H1 (cell line): ENCODE measurements at regions not wholly inside any gene's neighbourhood (a gene's known extent, or its start where the extent isn't known, plus 50 kb on each side); places are given as distances from the start of the nearest gene placed in this dataset.

Experiments used
- CTCF ChIA-PET: fragments of 300-600 bp; sonication (Branson Sonifier 250); formaldehyde crosslinking; loops from one replicate; lab custom pipeline; 2021; ENCODE audit not compliant: partially characterized antibody; lab: Charles Lee
- POLR2A ChIA-PET: fragments of 300-600 bp; sonication (Branson Sonifier 250); formaldehyde crosslinking; loops from one replicate; lab custom pipeline; 2021; ENCODE audit warnings: inconsistent platforms; ENCODE audit not compliant: partially characterized antibody; lab: Charles Lee
- DNase-seq, 2 experiments: peaks; one replicate each; pipeline versions ENCODE4 v3.0.0 to v3.0.0-alpha.2; 2010 to 2022; ENCODE audit warnings: low spot score in 2 of 2, low read depth in 1 of 2, mixed read lengths in 1 of 2
- FAIRE-seq: peaks from 2 replicates; lab custom pipeline; 2011; peaks lifted over from hg19 to GRCh38; lab: Jason Lieb, UNC
- H2AFZ ChIP-seq: 2 replicates; pipeline ENCODE4 v1.8.1; 2012; ENCODE audit warnings: low read length, inconsistent platforms
- H2AK5ac ChIP-seq: 2 replicates; pipeline ENCODE4 v1.6.1; 2013; ENCODE audit warnings: low read depth, low read length
- H2BK120ac ChIP-seq: replicated peaks from 2 replicates; pipeline ENCODE3; 2013; ENCODE audit warnings: low read depth, low read length, inconsistent platforms
- H2BK12ac ChIP-seq: 2 replicates; pipeline ENCODE4 v1.6.1; 2013; ENCODE audit warnings: low read depth, low read length
- H2BK15ac ChIP-seq: 2 replicates; pipeline ENCODE4 v1.6.1; 2013; ENCODE audit warnings: low read length
- H2BK20ac ChIP-seq: 2 replicates; pipeline ENCODE4 v1.6.1; 2013; ENCODE audit warnings: low read length
- H2BK5ac ChIP-seq: 2 replicates; pipeline ENCODE4 v1.6.1; 2013; ENCODE audit warnings: low read depth, low read length
- H3K14ac ChIP-seq: 2 replicates; pipeline ENCODE4 v1.6.1; 2013; ENCODE audit warnings: inconsistent platforms; ENCODE audit not compliant: insufficient read length
- H3K18ac ChIP-seq: 2 replicates; pipeline ENCODE4 v1.6.1; 2013; ENCODE audit warnings: low read length; ENCODE audit errors: extremely low read depth
- H3K23ac ChIP-seq: 2 replicates; pipeline ENCODE4 v1.6.1; 2013; ENCODE audit warnings: inconsistent platforms; ENCODE audit not compliant: insufficient read length
- H3K23me2 ChIP-seq: 2 replicates; pipeline ENCODE4 v1.6.1; 2013; ENCODE audit warnings: low read depth, low read length
- H3K27ac ChIP-seq: 2 replicates; pipeline ENCODE4 v1.6.1; 2011; ENCODE audit warnings: low read depth, low read length, inconsistent platforms
- H3K27me3 ChIP-seq, 4 experiments: replicated peaks in 1 of 4; 1 replicate in 1 of 4; 2 replicates in 3 of 4; pipeline versions ENCODE4 v1.6.1 to v1.8.1; 2011 to 2013; ENCODE audit warnings: low read length in 3 of 4, mild to moderate bottlenecking in 3 of 4, inconsistent platforms in 2 of 4, mixed read lengths in 2 of 4, moderate library complexity in 1 of 4; ENCODE audit not compliant: control insufficient read depth in 3 of 4, insufficient read depth in 3 of 4; ENCODE audit errors: extremely low read depth in 1 of 4
- H3K36me3 ChIP-seq, 4 experiments: 2 replicates each; pipeline versions ENCODE4 v1.6.1 to v1.8.1; 2011 to 2013; ENCODE audit warnings: mild to moderate bottlenecking in 4 of 4, low read length in 3 of 4, moderate library complexity in 2 of 4, control low read depth in 1 of 4, inconsistent platforms in 1 of 4; ENCODE audit not compliant: insufficient read depth in 4 of 4, control insufficient read depth in 2 of 4
- H3K4ac ChIP-seq: replicated peaks from 2 replicates; pipeline ENCODE3; 2013; ENCODE audit warnings: low read length, low read depth, mixed read lengths, inconsistent platforms; ENCODE audit not compliant: insufficient read length
- H3K4me1 ChIP-seq, 4 experiments: replicated peaks in 1 of 4; 1 replicate in 1 of 4; 2 replicates in 3 of 4; pipeline versions ENCODE4 v1.6.1 to v1.8.1; 2011 to 2013; ENCODE audit warnings: low read length in 3 of 4, inconsistent platforms in 2 of 4, mixed read lengths in 1 of 4; ENCODE audit not compliant: insufficient read depth in 4 of 4, control insufficient read depth in 3 of 4
- H3K4me2 ChIP-seq, 2 experiments: 2 replicates each; pipeline versions ENCODE4 v1.6.1 to v1.8.1; 2011 to 2013; ENCODE audit warnings: low read depth in 2 of 2, low read length in 2 of 2, control low read depth in 1 of 2, inconsistent platforms in 1 of 2, mild to moderate bottlenecking in 1 of 2; ENCODE audit not compliant: insufficient read depth in 1 of 2
- H3K4me3 ChIP-seq, 4 experiments: fragments of 200-600, 300-600 bp in 1 of 4; sonication (generic), shearing (Covaris generic), sonication (Bioruptor Twin) in 1 of 4; 2 replicates each; pipeline versions ENCODE4 v1.5.1 to v1.8.1; 2011 to 2016; ENCODE audit warnings: low read length in 4 of 4, low read depth in 3 of 4, control low read depth in 2 of 4, inconsistent platforms in 2 of 4, mild to moderate bottlenecking in 2 of 4, mixed read lengths in 1 of 4, moderate library complexity in 1 of 4; ENCODE audit not compliant: insufficient read depth in 2 of 4; ENCODE audit errors: extremely low read depth in 1 of 4
- H3K56ac ChIP-seq: replicated peaks from 2 replicates; pipeline ENCODE3; 2013; ENCODE audit warnings: low read depth, mild to moderate bottlenecking, mixed read lengths, low read length, inconsistent platforms; ENCODE audit not compliant: insufficient read length
- H3K79me1 ChIP-seq: 2 replicates; pipeline ENCODE4 v1.6.1; 2013; ENCODE audit warnings: low read depth, low read length, control low read depth
- H3K79me2 ChIP-seq, 2 experiments: 2 replicates each; pipeline versions ENCODE4 v1.6.1 to v1.8.1; 2012 to 2013; ENCODE audit warnings: low read length in 2 of 2, mild to moderate bottlenecking in 2 of 2, inconsistent platforms in 1 of 2; ENCODE audit not compliant: insufficient read depth in 2 of 2, control insufficient read depth in 1 of 2
- H3K9ac ChIP-seq, 4 experiments: replicated peaks in 1 of 4; 1 replicate in 1 of 4; 2 replicates in 3 of 4; pipeline versions ENCODE4 v1.6.1 to v1.8.1; 2011 to 2013; ENCODE audit warnings: low read depth in 3 of 4, low read length in 3 of 4, control low read depth in 2 of 4, mild to moderate bottlenecking in 2 of 4, moderate library complexity in 2 of 4, inconsistent platforms in 1 of 4; ENCODE audit errors: extremely low read depth in 1 of 4
- H3K9me3 ChIP-seq, 2 experiments: 2 replicates each; pipeline versions ENCODE4 v1.6.1 to v1.8.1; 2012 to 2013; ENCODE audit warnings: mild to moderate bottlenecking in 2 of 2, moderate library complexity in 2 of 2, control low read depth in 1 of 2, inconsistent platforms in 1 of 2, low read depth in 1 of 2, low read length in 1 of 2, mixed read lengths in 1 of 2; ENCODE audit not compliant: insufficient read depth in 2 of 2
- H4K20me1 ChIP-seq, 2 experiments: replicated peaks in 1 of 2; 2 replicates each; pipeline versions ENCODE3 to v1.8.1; 2011 to 2013; ENCODE audit warnings: inconsistent platforms in 2 of 2, low read length in 2 of 2, mild to moderate bottlenecking in 1 of 2; ENCODE audit not compliant: insufficient read depth in 2 of 2, control insufficient read depth in 1 of 2
- H4K5ac ChIP-seq: 2 replicates; pipeline ENCODE4 v1.6.1; 2013; ENCODE audit warnings: low read length, low read depth, mixed read lengths, inconsistent platforms; ENCODE audit not compliant: insufficient read length
- H4K8ac ChIP-seq: 2 replicates; pipeline ENCODE4 v1.8.0; 2013; ENCODE audit warnings: mild to moderate bottlenecking, moderate library complexity, low read length, inconsistent platforms; ENCODE audit not compliant: insufficient read depth; ENCODE audit errors: extremely low read depth
- H4K91ac ChIP-seq: replicated peaks from 2 replicates; pipeline ENCODE3; 2013; ENCODE audit warnings: low read length, mixed read lengths, inconsistent platforms; ENCODE audit not compliant: insufficient read length
- KDM1A ChIP-seq: fragments of 200-600, 300-600 bp; sonication (generic); IDR thresholded peaks from 2 replicates; pipeline ENCODE4 v1.7.1; 2016; ENCODE audit warnings: mild to moderate bottlenecking, low read length, borderline replicate concordance
- RNF2 ChIP-seq: fragments of 200-900, 300-1000 bp; sonication (generic); IDR thresholded peaks from 2 replicates; pipeline ENCODE4 v1.7.1; 2016; ENCODE audit warnings: borderline replicate concordance, low read depth, mild to moderate bottlenecking, antibody characterized with exemption, low read length; ENCODE audit not compliant: poor library complexity, severe bottlenecking; ENCODE audit errors: missing control alignments
- TBP ChIP-seq: IDR thresholded peaks from 2 replicates; pipeline ENCODE4 v1.6.1; 2011; ENCODE audit warnings: low read depth, low read length, improper control_type of control experiment
- WGBS, 2 experiments: shearing (Covaris generic) in 1 of 2; methylation state at CpG; one replicate each; pipeline versions ENCODE4 v1.1.6 to v1.1.7; 2013 to 2015; ENCODE audit warnings: low lambda C conversion rate in 2 of 2, mixed read lengths in 2 of 2, inconsistent platforms in 1 of 2, low coverage in 1 of 2, missing lambda C conversion rate in 1 of 2; ENCODE audit not compliant: insufficient replicate concordance in 2 of 2, insufficient coverage in 1 of 2, insufficient read length in 1 of 2; ENCODE audit errors: extremely low coverage in 1 of 2, missing lambda C conversion rate in 1 of 2; 5-methylcytosine and 5-hydroxymethylcytosine counted together

DNA sequence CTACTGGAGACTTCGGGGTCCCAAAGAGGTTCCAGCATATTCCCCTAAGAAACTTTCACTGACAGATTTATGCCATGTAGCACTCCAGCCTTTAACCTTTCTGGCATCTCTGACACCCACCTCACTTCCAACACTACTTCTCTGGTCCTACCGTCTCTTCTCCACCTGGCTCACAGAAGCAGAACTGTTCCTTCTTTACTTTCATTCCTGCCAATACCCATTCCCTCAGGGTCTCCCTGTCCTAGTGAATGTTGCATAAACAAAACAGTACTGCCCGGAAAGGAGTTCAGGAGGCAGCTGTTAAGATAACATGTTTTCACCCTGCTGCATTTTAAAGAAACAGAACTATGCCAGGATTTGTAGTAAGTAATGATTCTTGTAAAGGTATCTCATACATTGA is 136.0 kb upstream of the MIR17HG start:
- H3K4me1 ChIP-seq = peaks cover 0 to 7% (median 0%) of the 10 kb centered on the region in 4 experiments; a peak in 1 of 7 replicates
- FAIRE-seq = no peak
- H2AK5ac ChIP-seq = no peak overlapping the region
- H3K56ac ChIP-seq = no peak overlapping the region
- no peaks in the 10 kb centered on the region for H3K79me1 ChIP-seq
- no peak overlapping the region for H3K23ac ChIP-seq
- no peaks in the 10 kb centered on the region for H3K9me3 ChIP-seq
- H2BK12ac ChIP-seq = no peak overlapping the region
- no peak for DNase-seq
- H2AFZ ChIP-seq = no peak overlapping the region
- POLR2A ChIA-PET = no interaction called here
- no peak overlapping the region for H4K91ac ChIP-seq
- H3K18ac ChIP-seq = no peak overlapping the region
- no peaks in the 10 kb centered on the region for H4K20me1 ChIP-seq
- no peaks in the 10 kb centered on the region for H3K36me3 ChIP-seq
- no peak overlapping the region for H4K8ac ChIP-seq
- 98% methylated on average over 3 of the region's 3 CpGs; no CpG with 5 or more reads in 1 of the 2 experiments for WGBS, 2 experiments
- peaks cover 0 to 13% (median 5%) of the 10 kb centered on the region in 4 experiments; a peak in 4 of 7 replicates for H3K27me3 ChIP-seq
- TF ChIP-seq TBP (no peak), RNF2 (no peak), KDM1A (no peak)
- TF ChIP-seq, all 59 proteins: peak for 0
- Histone ChIP-seq H3K4me3 (no peak overlapping the region), H2BK15ac (no peak overlapping the region), H3K4ac (no peak overlapping the region), H3K9ac (no peak overlapping the region), H2BK5ac (no peak overlapping the region), H3K79me2 (no peaks in the 10 kb centered on the region), H3K4me2 (no peak overlapping the region), H3K23me2 (no peaks in the 10 kb centered on the region), H3K27ac (no peak overlapping the region), H4K5ac (no peak overlapping the region), H3K14ac (no peak overlapping the region), H2BK20ac (no peak overlapping the region), H2BK120ac (no peak overlapping the region)
- CTCF ChIA-PET = interaction anchor here (0.6 to 1.3 kb wide), 2 partner anchors 18 to 184 kb away, joined by 3 to 4 read pairs; no protein-coding TSS in a partner anchor
